ENCODE measurements at regions not wholly inside any gene's neighbourhood (a gene's known extent, or its start where the extent isn't known, plus 50 kb on each side); places are given as distances from the start of the nearest gene placed in this dataset.

DNA sequence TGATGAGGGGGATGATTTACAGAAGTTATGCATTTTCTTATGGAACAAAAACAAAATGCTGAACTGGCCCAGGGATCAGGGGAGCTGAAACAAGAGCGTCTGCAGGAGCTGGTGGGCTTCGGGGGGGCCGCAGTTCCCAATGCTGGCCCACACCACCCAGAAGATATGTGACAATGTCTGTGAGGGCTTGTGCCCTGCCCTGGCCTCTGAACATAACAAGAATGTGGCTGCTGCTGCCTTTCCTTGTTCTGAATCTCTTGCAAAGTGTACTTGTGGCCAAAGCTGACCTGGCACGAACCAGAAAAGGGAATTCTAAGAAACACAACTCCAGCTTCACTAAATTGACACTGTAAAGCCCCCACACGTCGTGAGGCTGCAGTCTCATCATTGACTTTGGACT, 66.7 kb downstream of the SEC61B start:
- Mint-ChIP-seq H3K4me1 (ENCODE audit: low read depth, unreplicated experiment) (no peaks in the 10 kb centered on the region), H3K27ac (ENCODE audit: unreplicated experiment) (no peak overlapping the region), H3K4me3 (ENCODE audit: low read depth, unreplicated experiment) (no peak overlapping the region), H3K9me3 (ENCODE audit: low read depth, unreplicated experiment) (no peaks in the 10 kb centered on the region), H3K36me3 (ENCODE audit: insufficient read depth, unreplicated experiment) (no peaks in the 10 kb centered on the region), H3K27me3 (ENCODE audit: unreplicated experiment) (peaks cover 84% of the 10 kb centered on the region)
- BruUV-seq (replicated peaks), result no TSS peak
- intact Hi-C loops (cut with micrococcal nuclease; ENCODE audit: unreplicated experiment), result no loop called here
- no peak for DNase-seq
- TF ChIP-seq, protein P1, sequence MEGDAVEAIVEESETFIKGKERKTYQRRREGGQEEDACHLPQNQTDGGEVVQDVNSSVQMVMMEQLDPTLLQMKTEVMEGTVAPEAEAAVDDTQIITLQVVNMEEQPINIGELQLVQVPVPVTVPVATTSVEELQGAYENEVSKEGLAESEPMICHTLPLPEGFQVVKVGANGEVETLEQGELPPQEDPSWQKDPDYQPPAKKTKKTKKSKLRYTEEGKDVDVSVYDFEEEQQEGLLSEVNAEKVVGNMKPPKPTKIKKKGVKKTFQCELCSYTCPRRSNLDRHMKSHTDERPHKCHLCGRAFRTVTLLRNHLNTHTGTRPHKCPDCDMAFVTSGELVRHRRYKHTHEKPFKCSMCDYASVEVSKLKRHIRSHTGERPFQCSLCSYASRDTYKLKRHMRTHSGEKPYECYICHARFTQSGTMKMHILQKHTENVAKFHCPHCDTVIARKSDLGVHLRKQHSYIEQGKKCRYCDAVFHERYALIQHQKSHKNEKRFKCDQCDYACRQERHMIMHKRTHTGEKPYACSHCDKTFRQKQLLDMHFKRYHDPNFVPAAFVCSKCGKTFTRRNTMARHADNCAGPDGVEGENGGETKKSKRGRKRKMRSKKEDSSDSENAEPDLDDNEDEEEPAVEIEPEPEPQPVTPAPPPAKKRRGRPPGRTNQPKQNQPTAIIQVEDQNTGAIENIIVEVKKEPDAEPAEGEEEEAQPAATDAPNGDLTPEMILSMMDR (IDR thresholded peaks at IDR 0.05; ENCODE audit: unreplicated experiment), result no peak
- CTCF ChIA-PET, result no interaction called here

DNA sequence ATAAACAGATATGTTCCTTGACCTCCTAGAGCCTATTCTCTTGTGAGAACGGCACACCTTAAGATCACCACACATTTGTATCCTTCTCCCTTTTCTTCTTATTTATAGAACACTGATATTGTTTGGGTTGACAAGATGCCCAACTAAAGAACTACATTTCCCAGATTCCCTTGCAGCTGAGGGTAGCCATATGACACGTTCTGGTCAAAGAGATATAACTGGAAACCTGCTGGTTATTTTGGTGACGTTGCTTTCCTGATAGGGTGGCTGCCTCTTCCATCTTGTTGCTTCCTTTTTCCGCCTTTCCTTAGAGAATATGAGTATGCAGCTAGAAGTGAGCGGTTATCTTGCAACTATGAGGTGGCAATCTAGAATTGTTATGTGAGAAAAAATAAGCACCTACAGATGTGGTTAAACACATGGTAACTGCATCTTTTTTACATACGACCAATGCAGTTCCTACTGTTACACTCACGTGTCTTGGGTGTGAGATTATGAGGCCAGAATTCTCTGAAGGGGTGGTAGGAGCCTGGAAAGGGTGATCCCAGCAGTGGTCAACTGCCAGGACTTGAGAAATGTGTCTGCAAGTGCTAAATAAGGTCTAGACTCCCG, 72.9 kb downstream of the SEC61B start:
- no TSS peak for BruUV-seq (replicated peaks)
- Mint-ChIP-seq H3K27ac (ENCODE audit: unreplicated experiment) (no peak overlapping the region), H3K27me3 (ENCODE audit: unreplicated experiment) (peaks cover 58% of the 10 kb centered on the region), H3K4me1 (ENCODE audit: low read depth, unreplicated experiment) (no peaks in the 10 kb centered on the region), H3K36me3 (ENCODE audit: insufficient read depth, unreplicated experiment) (no peaks in the 10 kb centered on the region), H3K9me3 (ENCODE audit: low read depth, unreplicated experiment) (no peaks in the 10 kb centered on the region), H3K4me3 (ENCODE audit: low read depth, unreplicated experiment) (no peak overlapping the region)
- TF ChIP-seq, protein P1 (IDR thresholded peaks at IDR 0.05; ENCODE audit: unreplicated experiment), result no peak
- intact Hi-C loops (cut with micrococcal nuclease; ENCODE audit: unreplicated experiment), result loop anchor here (5.0 kb wide), 1 partner anchor 512 kb away; no protein-coding TSS in a partner anchor
- no peak for DNase-seq
- CTCF ChIA-PET, result no interaction called here

DNA sequence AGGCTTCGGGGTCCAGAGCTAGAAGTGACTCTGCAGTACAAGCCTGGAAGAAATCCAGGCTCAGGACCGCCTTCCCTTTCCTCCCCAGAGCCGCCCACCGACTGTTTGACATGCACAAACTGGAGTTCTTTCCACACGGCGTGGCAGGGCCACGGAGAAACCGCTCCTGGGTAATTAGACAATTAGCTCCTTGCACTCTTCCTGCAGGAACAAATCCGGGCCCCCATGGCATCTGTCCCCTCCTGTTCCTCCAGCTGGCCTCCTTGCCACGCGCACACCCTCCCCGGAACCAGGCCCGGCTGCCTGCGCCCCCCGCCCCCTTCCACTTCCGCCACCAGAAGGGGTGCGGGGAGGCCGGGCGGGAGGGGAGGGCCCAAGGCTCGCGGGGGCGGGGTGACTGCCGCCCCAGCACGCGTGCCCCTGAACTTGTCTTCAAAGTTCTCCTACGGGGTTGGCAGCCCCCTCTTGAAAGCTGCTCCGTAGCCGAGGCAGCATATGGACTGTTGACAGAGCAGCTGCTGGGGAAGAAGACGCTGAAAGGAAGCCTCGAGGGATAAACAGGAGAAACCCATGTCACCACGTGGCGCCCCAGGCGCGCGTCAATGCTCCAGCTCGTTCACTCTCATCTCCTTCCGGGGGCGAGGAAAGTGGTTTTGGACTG, 74.3 kb downstream of the SEC61B start:
- H3K4me1 Mint-ChIP-seq (ENCODE audit: low read depth, unreplicated experiment), result no peaks in the 10 kb centered on the region
- CTCF ChIA-PET, result no interaction called here
- H3K9me3 Mint-ChIP-seq (ENCODE audit: low read depth, unreplicated experiment), result no peaks in the 10 kb centered on the region
- no peak overlapping the region for H3K4me3 Mint-ChIP-seq (ENCODE audit: low read depth, unreplicated experiment)
- H3K36me3 Mint-ChIP-seq (ENCODE audit: insufficient read depth, unreplicated experiment), result no peaks in the 10 kb centered on the region
- no TSS peak for BruUV-seq (replicated peaks)
- no peak overlapping the region for H3K27ac Mint-ChIP-seq (ENCODE audit: unreplicated experiment)
- TF ChIP-seq, protein P1 (IDR thresholded peaks at IDR 0.05; ENCODE audit: unreplicated experiment), result no peak
- peaks cover 53% of the 10 kb centered on the region for H3K27me3 Mint-ChIP-seq (ENCODE audit: unreplicated experiment)
- intact Hi-C loops (cut with micrococcal nuclease; ENCODE audit: unreplicated experiment), result loop anchor here (5.0 kb wide), 1 partner anchor 511 kb away; no protein-coding TSS in a partner anchor
- DNase-seq, result no peak

GRCh38 chr9:99298614-99299013, 76.5 kb downstream of the SEC61B start:
- no peak for DNase-seq
- no peaks in the 10 kb centered on the region for H3K4me1 Mint-ChIP-seq (ENCODE audit: low read depth, unreplicated experiment)
- CTCF ChIA-PET, result interaction anchor here (1.0 kb wide), 1 partner anchor 114 kb away, joined by 4 read pairs; no protein-coding TSS in a partner anchor

More at GRCh38 chr9:99298614-99299013, 76.5 kb downstream of the SEC61B start:
- no peaks in the 10 kb centered on the region for H3K9me3 Mint-ChIP-seq (ENCODE audit: low read depth, unreplicated experiment)
- H3K4me3 Mint-ChIP-seq (ENCODE audit: low read depth, unreplicated experiment), result no peak overlapping the region
- no TSS peak for BruUV-seq (replicated peaks)
- peaks cover 33% of the 10 kb centered on the region for H3K27me3 Mint-ChIP-seq (ENCODE audit: unreplicated experiment)
- H3K27ac Mint-ChIP-seq (ENCODE audit: unreplicated experiment), result no peak overlapping the region
- intact Hi-C loops (cut with micrococcal nuclease; ENCODE audit: unreplicated experiment), result loop anchor here (5.0 kb wide), 1 partner anchor 509 kb away; no protein-coding TSS in a partner anchor
- TF ChIP-seq, protein P1 (IDR thresholded peaks at IDR 0.05; ENCODE audit: unreplicated experiment), result no peak
- H3K36me3 Mint-ChIP-seq (ENCODE audit: insufficient read depth, unreplicated experiment), result no peaks in the 10 kb centered on the region
